ENCODE measurements at regions not wholly inside any gene's neighbourhood (a gene's known extent, or its start where the extent isn't known, plus 50 kb on each side); places are given as distances from the start of the nearest gene placed in this dataset.

DNA sequence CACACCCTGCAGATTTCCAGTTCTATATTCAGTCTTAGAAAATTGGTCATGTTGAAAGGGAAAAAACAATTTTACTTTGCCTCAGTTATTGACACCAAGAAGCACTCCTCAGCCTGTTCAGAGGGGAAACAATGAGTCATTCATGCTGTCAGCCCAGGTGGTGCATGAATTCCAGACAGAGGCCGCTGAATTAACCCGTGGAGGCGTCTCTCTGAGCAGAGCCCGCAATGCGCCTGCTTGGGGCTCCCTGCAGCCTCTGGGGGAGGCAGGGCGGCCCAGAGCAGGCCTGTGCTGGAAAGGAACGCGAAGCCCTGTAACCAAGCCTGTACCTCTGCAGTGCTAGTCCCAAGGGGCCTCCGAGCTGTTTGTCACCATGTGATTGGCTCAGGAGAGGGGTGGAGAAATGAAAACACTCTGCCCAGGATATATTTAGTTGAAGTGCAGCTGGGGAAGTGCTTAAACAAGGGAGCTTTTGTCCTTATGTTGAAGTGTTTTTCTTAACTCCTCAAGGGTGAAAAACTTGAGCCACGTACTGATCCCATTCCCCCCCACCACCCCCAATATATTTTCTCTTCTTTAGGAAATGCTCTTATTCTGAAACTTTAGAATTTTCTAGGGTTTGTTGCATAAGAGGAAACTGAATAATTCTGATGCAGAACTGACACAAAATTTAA lies 68.3 kb upstream of the CHD2 start:
- TF ChIP-seq, protein P1, sequence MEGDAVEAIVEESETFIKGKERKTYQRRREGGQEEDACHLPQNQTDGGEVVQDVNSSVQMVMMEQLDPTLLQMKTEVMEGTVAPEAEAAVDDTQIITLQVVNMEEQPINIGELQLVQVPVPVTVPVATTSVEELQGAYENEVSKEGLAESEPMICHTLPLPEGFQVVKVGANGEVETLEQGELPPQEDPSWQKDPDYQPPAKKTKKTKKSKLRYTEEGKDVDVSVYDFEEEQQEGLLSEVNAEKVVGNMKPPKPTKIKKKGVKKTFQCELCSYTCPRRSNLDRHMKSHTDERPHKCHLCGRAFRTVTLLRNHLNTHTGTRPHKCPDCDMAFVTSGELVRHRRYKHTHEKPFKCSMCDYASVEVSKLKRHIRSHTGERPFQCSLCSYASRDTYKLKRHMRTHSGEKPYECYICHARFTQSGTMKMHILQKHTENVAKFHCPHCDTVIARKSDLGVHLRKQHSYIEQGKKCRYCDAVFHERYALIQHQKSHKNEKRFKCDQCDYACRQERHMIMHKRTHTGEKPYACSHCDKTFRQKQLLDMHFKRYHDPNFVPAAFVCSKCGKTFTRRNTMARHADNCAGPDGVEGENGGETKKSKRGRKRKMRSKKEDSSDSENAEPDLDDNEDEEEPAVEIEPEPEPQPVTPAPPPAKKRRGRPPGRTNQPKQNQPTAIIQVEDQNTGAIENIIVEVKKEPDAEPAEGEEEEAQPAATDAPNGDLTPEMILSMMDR (IDR thresholded peaks at IDR 0.05; ENCODE audit: low read depth, low read length, poor library complexity, severe bottlenecking): no peak
- TF ChIP-seq EZH2phosphoT487 (IDR thresholded peaks at IDR 0.05; ENCODE audit: borderline replicate concordance, low read length): no peak

Measured in DOHH2 (cell line).